ENCODE measurements at regions not wholly inside any gene's neighbourhood (a gene's known extent, or its start where the extent isn't known, plus 50 kb on each side); places are given as distances from the start of the nearest gene placed in this dataset.

DNA sequence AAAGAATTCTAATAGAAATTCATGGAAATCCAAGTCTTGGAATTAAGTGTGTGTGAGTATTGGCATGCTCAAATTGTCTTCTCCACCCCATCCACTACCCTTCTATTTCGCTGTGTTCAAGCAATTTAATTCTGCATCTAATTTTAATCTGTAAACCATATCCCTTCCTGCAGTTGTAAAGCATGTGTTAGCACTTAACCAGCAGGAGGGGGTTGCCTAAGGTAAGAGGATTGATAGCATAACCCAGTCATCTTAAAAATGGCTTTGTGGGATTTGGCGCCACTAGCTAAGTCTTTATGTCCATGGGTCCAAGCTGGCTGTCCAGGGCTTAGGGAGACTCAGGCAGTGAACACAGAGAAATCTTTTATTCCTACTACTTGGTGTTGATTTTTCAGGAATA, 210.3 kb downstream of the PTPRC start:
- TF ChIP-seq, protein P1, sequence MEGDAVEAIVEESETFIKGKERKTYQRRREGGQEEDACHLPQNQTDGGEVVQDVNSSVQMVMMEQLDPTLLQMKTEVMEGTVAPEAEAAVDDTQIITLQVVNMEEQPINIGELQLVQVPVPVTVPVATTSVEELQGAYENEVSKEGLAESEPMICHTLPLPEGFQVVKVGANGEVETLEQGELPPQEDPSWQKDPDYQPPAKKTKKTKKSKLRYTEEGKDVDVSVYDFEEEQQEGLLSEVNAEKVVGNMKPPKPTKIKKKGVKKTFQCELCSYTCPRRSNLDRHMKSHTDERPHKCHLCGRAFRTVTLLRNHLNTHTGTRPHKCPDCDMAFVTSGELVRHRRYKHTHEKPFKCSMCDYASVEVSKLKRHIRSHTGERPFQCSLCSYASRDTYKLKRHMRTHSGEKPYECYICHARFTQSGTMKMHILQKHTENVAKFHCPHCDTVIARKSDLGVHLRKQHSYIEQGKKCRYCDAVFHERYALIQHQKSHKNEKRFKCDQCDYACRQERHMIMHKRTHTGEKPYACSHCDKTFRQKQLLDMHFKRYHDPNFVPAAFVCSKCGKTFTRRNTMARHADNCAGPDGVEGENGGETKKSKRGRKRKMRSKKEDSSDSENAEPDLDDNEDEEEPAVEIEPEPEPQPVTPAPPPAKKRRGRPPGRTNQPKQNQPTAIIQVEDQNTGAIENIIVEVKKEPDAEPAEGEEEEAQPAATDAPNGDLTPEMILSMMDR (IDR thresholded peaks at IDR 0.05; ENCODE audit: low read length) = no peak
- no peak for TF ChIP-seq EZH2 (IDR thresholded peaks at IDR 0.05; ENCODE audit: borderline replicate concordance, low read length)

Data from OCI-LY1 (cell line).